ENCODE measurements at regions not wholly inside any gene's neighbourhood (a gene's known extent, or its start where the extent isn't known, plus 50 kb on each side); places are given as distances from the start of the nearest gene placed in this dataset.

DNA sequence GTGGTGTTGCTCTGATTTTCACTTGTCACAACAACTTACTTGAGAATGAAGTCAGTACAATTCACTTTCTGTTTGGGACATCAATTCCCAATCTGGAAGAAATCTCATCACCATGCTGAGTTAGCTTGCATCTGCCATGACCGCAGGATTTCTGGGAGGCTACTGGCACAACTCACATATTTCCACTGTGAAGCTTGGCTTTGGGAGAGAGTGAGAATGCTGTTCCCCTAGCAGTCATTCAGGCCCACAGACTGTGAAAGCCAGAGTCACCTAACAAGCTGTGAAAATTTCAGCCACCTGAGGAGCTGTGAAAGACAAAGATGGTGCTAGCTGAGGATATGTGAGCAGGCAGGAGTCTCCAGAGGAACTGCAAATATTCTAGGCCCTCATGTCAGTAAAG, 365.2 kb upstream of the TUSC1 start:
- FAIRE-seq, result peak; percentile 52
- no peak for TF ChIP-seq POLR2A (IDR thresholded peaks at IDR 0.05; ENCODE audit: low read depth, low read length)

DNA sequence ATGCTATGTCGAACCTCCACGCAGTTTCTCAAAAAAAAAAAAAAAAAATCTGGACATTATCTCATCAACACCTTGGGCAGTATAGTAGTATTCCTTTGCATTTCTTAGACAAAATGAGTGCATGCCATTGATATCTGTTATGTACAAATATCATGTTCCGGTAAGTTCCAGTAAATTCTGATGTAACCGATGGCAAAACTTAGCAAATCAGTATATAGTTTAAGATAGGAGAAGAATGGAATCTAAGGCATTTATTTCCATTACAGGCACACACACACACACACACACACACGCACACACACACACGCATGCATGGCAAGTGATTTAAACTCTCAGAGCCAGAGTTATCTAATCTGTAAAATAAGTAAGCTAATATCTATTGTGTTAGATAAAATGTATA, 356.5 kb upstream of the TUSC1 start:
- FAIRE-seq (no peak), DNase-seq (ENCODE audit: insufficient read length, low spot score) (no peak)
- no peak for TF ChIP-seq POLR2A (IDR thresholded peaks at IDR 0.05; ENCODE audit: low read depth, low read length)

More for the DNA sequence above, 365.2 kb upstream of the TUSC1 start:
- DNase-seq (ENCODE audit: insufficient read length, low spot score), result no peak

DNA sequence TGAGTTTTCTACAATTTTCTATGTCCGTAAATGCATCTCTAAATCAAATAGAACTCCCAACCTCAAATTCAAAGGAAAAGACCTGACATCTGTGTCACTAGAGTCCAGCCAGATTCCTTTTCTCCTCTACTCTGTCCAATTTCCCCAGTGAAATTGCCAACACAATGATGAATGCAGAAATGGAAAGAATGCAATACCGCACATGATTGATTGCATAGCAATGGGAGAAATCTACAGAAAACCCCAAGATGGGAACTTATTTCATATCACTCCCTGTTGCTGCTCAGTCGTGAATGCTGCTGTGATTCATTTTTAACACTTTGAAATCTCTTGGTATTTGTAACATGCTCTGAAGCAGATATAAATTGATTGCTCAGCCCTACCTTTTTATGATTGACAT, 355.1 kb upstream of the TUSC1 start:
- FAIRE-seq, result peak; percentile 81
- DNase-seq (ENCODE audit: insufficient read length, low spot score), result no peak
- no peak for TF ChIP-seq POLR2A (IDR thresholded peaks at IDR 0.05; ENCODE audit: low read depth, low read length)

DNA sequence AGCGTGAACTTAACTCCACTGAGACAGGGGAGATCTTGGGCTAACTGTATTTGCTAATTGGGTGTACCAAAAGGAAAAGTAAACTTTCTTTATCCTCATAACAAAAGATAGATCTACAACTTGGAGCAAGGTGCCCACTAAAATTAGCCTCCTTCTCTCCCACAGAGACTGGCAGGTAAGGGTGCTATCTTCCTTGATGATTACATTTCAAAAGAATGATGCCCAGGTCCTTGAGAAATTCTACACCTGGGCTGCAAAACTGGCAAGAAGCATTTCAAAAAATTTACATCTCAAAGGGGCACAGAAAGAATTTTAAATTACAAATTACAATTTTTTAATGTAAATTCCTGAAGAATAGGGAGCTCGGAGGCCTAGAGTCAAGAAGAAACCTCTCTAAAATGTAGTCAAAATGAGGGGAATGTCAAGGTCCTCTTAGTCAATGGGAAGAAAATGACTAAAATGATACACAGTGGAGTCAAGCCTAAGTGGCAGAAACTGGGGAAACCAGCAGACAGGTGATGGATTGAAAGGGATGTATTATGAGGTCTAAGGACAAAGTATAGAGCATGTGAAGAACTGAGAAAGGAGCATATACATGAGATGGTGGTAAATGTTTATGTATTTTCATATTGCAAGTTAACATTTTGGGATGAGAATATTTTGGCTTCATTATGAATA, 348.3 kb upstream of the TUSC1 start:
- DNase-seq (ENCODE audit: insufficient read length, low spot score) (no peak), FAIRE-seq (no peak)
- TF ChIP-seq POLR2A (IDR thresholded peaks at IDR 0.05; ENCODE audit: low read depth, low read length), result no peak

DNA sequence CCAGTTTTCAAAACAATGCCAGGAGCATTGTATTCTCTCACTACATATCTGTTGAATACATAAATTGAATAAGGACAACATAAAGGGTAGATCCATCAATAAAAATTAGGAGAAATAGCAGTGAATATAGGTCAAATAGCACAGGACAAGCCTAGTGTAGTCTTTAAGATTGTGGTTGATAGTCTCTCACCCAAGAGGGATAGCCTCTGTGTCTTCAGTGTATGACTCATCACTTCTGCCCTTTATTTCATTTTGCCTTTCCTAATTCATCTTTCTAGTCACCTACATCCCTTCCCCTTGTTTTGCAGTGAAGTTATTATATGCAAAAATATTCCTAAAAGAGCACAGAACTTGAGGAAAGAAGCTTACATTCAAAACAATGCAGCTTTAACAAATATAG, 335.0 kb upstream of the TUSC1 start:
- no peak for DNase-seq (ENCODE audit: insufficient read length, low spot score)
- no peak for FAIRE-seq
- TF ChIP-seq POLR2A (IDR thresholded peaks at IDR 0.05; ENCODE audit: low read depth, low read length), result no peak

DNA sequence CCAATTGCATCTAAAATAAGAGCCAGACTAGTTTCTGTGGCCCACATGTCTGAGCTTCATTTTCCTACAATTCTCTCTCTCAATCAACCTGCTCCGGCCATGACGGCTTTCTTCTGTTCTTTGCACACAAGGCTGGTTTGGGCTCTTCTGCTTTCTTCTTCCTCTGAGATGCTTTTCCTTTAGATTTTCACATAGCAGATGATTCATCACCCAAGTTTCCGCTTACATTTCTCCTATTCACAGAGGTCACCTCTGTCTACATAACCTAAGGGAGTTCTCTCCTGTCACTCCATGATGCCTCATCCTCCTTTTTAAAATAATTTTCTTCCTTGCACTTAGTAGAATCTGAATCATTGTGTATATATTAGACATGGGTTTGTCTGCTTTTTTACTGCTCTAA, 334.6 kb upstream of the TUSC1 start:
- no peak for TF ChIP-seq POLR2A (IDR thresholded peaks at IDR 0.05; ENCODE audit: low read depth, low read length)
- DNase-seq (ENCODE audit: insufficient read length, low spot score) (peak; percentile 10), FAIRE-seq (peak; percentile 96)

DNA sequence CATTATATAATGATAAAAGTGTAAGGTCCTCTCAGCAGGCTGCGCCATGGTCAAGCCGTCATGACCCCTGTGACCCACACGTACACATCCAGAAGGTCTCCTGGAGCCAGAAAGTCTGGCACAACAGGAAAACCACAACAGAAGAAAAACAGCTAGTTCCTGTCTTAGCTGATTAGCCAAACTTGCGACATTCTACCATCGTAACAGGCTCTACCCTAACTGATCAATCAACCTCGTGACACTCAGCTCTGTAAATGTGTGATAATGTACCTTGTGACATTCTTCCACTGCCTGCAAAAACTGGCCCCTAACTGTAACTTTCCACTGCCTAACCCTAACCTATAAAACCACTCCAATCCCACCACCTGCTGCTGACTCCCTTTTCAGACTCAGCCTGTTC, 316.4 kb upstream of the TUSC1 start:
- no peak for DNase-seq (ENCODE audit: insufficient read length, low spot score)
- no peak for FAIRE-seq
- TF ChIP-seq POLR2A (IDR thresholded peaks at IDR 0.05; ENCODE audit: low read depth, low read length), result no peak

DNA sequence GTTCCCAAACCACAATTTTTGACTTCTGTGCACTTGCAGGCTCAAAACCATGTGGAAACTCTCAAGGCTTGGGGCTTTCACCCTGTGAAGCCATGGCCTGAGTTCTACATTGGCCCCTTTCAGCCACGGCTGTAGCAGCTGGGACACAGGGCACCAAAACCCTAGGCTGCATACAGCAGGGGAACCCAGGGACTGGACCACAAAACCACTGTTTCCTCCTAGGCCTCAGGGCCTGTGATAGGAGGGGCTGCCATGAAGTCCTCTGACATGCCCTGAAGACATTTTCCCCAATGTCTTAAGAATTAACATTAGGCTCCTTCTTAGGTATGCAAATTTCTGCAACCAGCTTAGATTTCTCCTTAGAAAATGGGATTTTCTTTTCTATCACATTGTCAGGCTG, 312.1 kb upstream of the TUSC1 start:
- no peak for FAIRE-seq
- no peak for TF ChIP-seq POLR2A (IDR thresholded peaks at IDR 0.05; ENCODE audit: low read depth, low read length)
- no peak for DNase-seq (ENCODE audit: insufficient read length, low spot score)

DNA sequence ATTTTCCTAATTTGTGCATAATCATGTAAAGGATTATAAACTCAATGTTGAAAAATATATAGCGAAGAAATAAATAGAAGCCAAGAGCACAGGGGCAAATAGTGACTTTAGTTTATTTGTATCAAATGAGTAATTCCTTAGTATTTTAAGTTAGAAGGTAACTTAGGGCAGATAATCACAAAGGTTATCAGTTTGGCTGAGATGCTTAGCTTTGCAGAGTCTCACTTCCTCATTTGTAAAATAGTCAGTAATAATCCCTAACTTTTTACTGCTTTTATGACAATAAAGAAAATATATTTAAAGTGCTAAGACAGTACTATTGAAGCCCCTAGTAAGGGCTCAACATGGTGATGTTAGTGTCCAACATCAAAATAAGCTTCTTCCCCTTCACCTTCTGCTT, 297.4 kb upstream of the TUSC1 start:
- no peak for FAIRE-seq
- no peak for DNase-seq (ENCODE audit: insufficient read length, low spot score)
- TF ChIP-seq POLR2A (IDR thresholded peaks at IDR 0.05; ENCODE audit: low read depth, low read length), result no peak

DNA sequence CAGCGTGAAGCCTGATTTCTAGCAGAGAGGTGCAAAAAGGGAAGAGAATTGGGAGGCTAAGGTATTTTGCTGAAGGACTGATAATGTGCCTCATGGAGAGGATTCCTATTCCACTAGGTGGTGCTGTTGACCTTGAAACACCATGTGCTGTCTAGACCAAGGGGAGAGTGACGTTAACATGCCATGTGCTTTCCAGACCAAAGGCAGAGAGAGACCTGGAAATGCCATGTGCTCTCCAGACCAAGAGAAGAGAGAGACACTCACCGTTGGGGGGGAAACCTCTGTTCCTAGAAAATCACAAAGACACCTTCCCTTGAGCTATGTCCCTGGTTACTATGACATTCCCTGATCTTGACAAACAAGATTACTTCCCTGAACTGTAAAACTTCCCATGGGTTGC, 286.0 kb upstream of the TUSC1 start:
- DNase-seq (ENCODE audit: insufficient read length, low spot score) (peak; percentile 16), FAIRE-seq (peak; percentile 99)
- TF ChIP-seq POLR2A (IDR thresholded peaks at IDR 0.05; ENCODE audit: low read depth, low read length), result no peak

DNA sequence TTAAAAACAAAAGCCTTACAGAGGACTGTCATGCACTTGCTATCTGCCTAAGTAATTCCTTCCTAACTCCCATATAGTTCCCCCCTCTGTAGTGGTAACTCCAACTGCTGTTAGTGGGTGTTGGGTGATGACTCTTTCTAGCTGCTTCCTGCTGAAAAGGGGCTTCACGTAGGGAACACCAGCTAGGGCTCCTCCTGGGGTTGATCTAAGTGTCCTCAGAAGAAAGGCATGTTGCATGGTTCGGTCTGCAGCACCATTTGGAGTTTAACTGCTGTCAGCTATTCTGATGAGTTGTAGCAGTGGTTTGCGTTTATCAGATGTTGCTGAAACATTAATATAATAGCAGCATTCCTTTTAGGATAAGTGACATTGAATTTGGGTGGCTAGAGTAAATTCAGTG, 281.9 kb upstream of the TUSC1 start:
- no peak for FAIRE-seq
- no peak for TF ChIP-seq POLR2A (IDR thresholded peaks at IDR 0.05; ENCODE audit: low read depth, low read length)
- DNase-seq (ENCODE audit: insufficient read length, low spot score), result no peak

DNA sequence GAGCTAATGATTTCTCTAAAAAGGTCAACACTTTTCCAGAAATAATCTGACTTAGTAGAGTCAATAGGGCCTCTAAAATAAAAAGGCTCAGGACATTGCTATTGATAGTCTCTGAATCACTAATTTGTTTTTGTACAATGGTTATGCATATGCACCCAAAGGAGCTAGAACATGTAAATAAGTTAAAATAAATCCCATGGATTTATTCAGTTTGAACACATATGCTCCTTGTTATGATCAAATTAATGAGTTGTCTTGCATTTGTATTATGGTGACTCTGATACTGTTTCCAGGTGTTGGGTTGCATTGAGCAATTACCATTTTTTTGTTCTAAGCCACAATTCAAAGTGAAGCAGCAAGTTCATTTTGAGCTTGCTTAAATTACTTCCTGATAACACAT, 276.0 kb upstream of the TUSC1 start:
- DNase-seq (ENCODE audit: insufficient read length, low spot score) (no peak), FAIRE-seq (no peak)
- TF ChIP-seq POLR2A (IDR thresholded peaks at IDR 0.05; ENCODE audit: low read depth, low read length), result no peak

DNA sequence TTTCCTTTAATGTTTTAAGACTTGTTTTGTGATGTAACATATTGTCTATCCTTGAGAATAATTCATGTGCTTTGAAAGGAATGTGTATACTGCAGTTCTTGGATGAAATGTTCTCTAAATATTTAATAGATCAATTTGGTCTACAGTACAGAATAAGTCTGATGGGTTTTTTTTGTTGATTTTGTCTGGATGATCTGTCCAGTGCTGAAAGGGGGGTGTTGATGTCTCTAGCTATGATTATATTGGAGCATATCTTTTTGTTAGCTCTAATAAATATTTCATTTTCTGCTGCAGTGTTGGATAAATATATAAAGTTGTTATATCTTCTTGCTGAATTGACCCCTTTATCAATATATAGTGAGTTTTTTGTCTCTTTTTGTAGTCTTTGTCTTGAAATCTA, 269.9 kb upstream of the TUSC1 start:
- DNase-seq (ENCODE audit: insufficient read length, low spot score) (no peak), FAIRE-seq (no peak)
- TF ChIP-seq POLR2A (IDR thresholded peaks at IDR 0.05; ENCODE audit: low read depth, low read length), result no peak

DNA sequence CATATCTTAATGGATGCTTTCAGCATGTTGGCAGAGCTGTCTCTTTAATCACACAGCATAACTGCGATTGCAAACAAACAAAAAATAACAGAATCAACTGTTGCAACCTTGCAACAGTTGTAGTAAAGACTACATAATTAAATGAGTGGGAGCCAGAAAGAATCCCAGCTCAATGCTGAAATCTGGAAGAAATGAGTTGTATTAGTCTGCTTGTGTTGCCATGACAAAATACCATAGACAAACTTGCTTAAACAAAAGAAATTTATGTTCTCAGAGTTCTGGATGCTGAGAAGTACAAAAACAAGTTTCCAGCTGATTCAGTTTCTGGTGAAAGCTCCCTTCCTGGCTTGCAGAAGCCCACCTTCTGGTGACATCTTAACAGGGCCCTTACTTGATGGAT, 260.9 kb upstream of the TUSC1 start:
- TF ChIP-seq POLR2A (IDR thresholded peaks at IDR 0.05; ENCODE audit: low read depth, low read length), result no peak
- no peak for FAIRE-seq
- DNase-seq (ENCODE audit: insufficient read length, low spot score), result no peak

DNA sequence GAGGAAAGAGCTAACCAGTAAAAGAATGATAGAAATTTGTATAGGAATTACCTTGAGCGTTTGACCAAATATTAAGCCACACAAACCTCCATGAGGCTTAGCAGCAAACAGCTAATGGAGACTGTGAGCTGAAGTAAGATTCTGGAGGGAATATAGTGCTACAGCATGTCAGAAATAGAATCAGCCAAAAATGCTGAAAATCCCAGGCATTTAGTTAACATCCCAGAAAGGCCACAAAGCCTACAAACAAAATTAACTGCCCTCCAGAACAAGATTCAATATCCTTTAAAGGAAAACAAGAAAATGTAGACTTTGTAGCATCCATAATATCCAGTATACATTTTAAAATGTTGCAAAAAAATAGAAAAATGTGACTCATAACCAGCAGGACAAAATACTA, 257.8 kb upstream of the TUSC1 start:
- no peak for DNase-seq (ENCODE audit: insufficient read length, low spot score)
- TF ChIP-seq POLR2A (IDR thresholded peaks at IDR 0.05; ENCODE audit: low read depth, low read length), result no peak
- FAIRE-seq, result no peak

DNA sequence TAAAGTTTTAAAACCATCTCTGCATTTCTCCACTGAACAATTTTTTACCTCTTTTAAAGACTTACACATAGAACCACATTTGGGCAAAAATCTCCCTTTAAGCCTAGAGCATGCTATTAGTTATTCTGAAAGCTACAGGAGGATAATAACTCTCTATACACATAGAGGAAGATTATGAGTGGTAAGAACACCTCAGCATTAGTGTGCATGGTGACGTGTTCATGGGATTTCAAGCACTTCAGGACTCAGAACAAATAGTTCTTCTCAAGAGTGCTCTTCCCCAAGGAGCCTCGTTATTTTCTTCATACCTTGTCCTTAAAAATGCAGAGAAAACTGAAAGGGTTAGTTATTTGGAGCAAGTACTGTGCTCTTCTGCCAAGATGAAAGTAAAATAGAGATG, 256.9 kb upstream of the TUSC1 start:
- FAIRE-seq, result peak; percentile 88
- TF ChIP-seq POLR2A (IDR thresholded peaks at IDR 0.05; ENCODE audit: low read depth, low read length), result no peak
- DNase-seq (ENCODE audit: insufficient read length, low spot score), result no peak
